Lower lobe of right lung (tissue), 2 donors: ENCODE measurements at regions not wholly inside any gene's neighbourhood (a gene's known extent, or its start where the extent isn't known, plus 50 kb on each side); places are given as distances from the start of the nearest gene placed in this dataset.
"Not testable (repeated sequence)": the region's sequence is repeated elsewhere in the genome, so short reads cannot be mapped to it uniquely, and the experiment has no call there.

ENCODE experiments used
- ATAC-seq, 2 donors: fragments of 200-7000 bp; cut with Tn5 transposase; one replicate each; pipeline ENCODE4 v1.9.1; 2020 to 2022; ENCODE audit warnings: mild to moderate bottlenecking in 2 of 2, moderate library complexity in 2 of 2
- DNase-seq: peaks from one replicate; pipeline ENCODE4 v3.0.0-alpha.2; 2020
- H3K27ac ChIP-seq: fragments of 200-600 bp; one replicate; pipeline ENCODE4 v1.8.0; 2022
- H3K27me3 ChIP-seq: fragments of 200-600 bp; one replicate; pipeline ENCODE4 v1.8.0; 2022; ENCODE audit warnings: low read depth
- H3K36me3 ChIP-seq: fragments of 200-600 bp; one replicate; pipeline ENCODE4 v1.8.0; 2022; ENCODE audit warnings: mild to moderate bottlenecking
- H3K4me1 ChIP-seq: fragments of 200-600 bp; one replicate; pipeline ENCODE4 v1.8.0; 2022
- H3K4me3 ChIP-seq: fragments of 200-600 bp; one replicate; pipeline ENCODE4 v1.8.0; 2022; ENCODE audit warnings: mild to moderate bottlenecking
- H3K9me3 ChIP-seq: fragments of 200-600 bp; one replicate; pipeline ENCODE4 v1.8.0; 2022
- CTCF ChIP-seq: fragments of 200-600 bp; IDR thresholded peaks from one replicate; pipeline ENCODE4 v1.8.0; 2022; ENCODE audit warnings: antibody characterized with exemption, mild to moderate bottlenecking
- intact Hi-C: fragments of 100-400 bp; cut with DNase I; formaldehyde crosslinking; loops from one replicate; pipeline ENCODE4 v1.11.0; 2022
- donor health status: DM: no; HTN: yes; CAD: no; lungs with severe emphysema.

GRCh38 chr2:131658769-131659131 is 131.1 kb downstream of the CCDC74A start:
- Histone ChIP-seq H3K4me1 (no peaks in the 10 kb centered on the region), H3K4me3 (no peak overlapping the region), H3K9me3 (no peaks in the 10 kb centered on the region), H3K27me3 (peaks cover 5% of the 10 kb centered on the region), H3K27ac (no peak overlapping the region), H3K36me3 (no peaks in the 10 kb centered on the region)
- intact Hi-C loops = no loop called here
- TF ChIP-seq CTCF = no peak
- ATAC-seq = peak in 1 of 2 donors; percentile 34
- peak; percentile 41 for DNase-seq

- Histone ChIP-seq H3K36me3 (no peaks in the 10 kb centered on the region), H3K27me3 (peaks cover 5% of the 10 kb centered on the region), H3K4me1 (no peaks in the 10 kb centered on the region), H3K4me3 (no peak overlapping the region), H3K9me3 (no peaks in the 10 kb centered on the region), H3K27ac (no peak overlapping the region)
- no peak for ATAC-seq
- no peak for DNase-seq
- no peak for TF ChIP-seq CTCF
- intact Hi-C loops = no loop called here
Observed at GRCh38 chr2:131659168-131659572, 131.5 kb downstream of the CCDC74A start.

- H3K27ac ChIP-seq, DNase-seq, intact Hi-C loops, H3K4me1 ChIP-seq, H3K36me3 ChIP-seq, H3K4me3 ChIP-seq, H3K9me3 ChIP-seq, ATAC-seq, H3K27me3 ChIP-seq: not testable (repeated sequence)
Observed at GRCh38 chr2:131661101-131661782, 133.6 kb downstream of the CCDC74A start.

GRCh38 chr2:131661884-131662535 is 134.3 kb downstream of the CCDC74A start:
- ATAC-seq, H3K4me1 ChIP-seq, H3K27ac ChIP-seq, H3K9me3 ChIP-seq, intact Hi-C loops, H3K4me3 ChIP-seq, H3K27me3 ChIP-seq, DNase-seq, H3K36me3 ChIP-seq: not testable (repeated sequence)

GRCh38 chr2:131663501-131663900 is 135.8 kb downstream of the CCDC74A start:
- H3K36me3 ChIP-seq, H3K4me1 ChIP-seq, DNase-seq, ATAC-seq, intact Hi-C loops, H3K27ac ChIP-seq, H3K4me3 ChIP-seq, H3K9me3 ChIP-seq, H3K27me3 ChIP-seq: not testable (repeated sequence)

- DNase-seq = not testable (repeated sequence)
Observed at GRCh38 chr2:131665716-131666115, 138.0 kb downstream of the CCDC74A start.

GRCh38 chr2:131668794-131669540 is 141.3 kb downstream of the CCDC74A start:
- ATAC-seq, H3K4me3 ChIP-seq, H3K36me3 ChIP-seq, H3K27ac ChIP-seq, intact Hi-C loops, H3K9me3 ChIP-seq: not testable (repeated sequence)
- peak; percentile 51 for DNase-seq
- Histone ChIP-seq H3K27me3 (peaks cover 17% of the 10 kb centered on the region), H3K4me1 (peaks cover 20% of the 10 kb centered on the region)

More at GRCh38 chr2:131665716-131666115, 138.0 kb downstream of the CCDC74A start:
- H3K27ac ChIP-seq, H3K4me3 ChIP-seq, H3K4me1 ChIP-seq, H3K36me3 ChIP-seq, H3K27me3 ChIP-seq, ATAC-seq, H3K9me3 ChIP-seq, intact Hi-C loops: not testable (repeated sequence)

GRCh38 chr2:131671841-131672470 is 144.3 kb downstream of the CCDC74A start:
- ATAC-seq, H3K36me3 ChIP-seq, intact Hi-C loops, H3K9me3 ChIP-seq, H3K27ac ChIP-seq: not testable (repeated sequence)
- Histone ChIP-seq H3K4me1 (peaks cover 24% of the 10 kb centered on the region), H3K27me3 (peaks cover 18% of the 10 kb centered on the region), H3K4me3 (peak overlapping the region; percentile 45)
- DNase-seq = peak; percentile 34
